CD14-positive monocyte (primary cell): ENCODE measurements at regions not wholly inside any gene's neighbourhood (a gene's known extent, or its start where the extent isn't known, plus 50 kb on each side); places are given as distances from the start of the nearest gene placed in this dataset.

Source experiments
- DNase-seq, 3 donors: peaks; one replicate each; pipeline ENCODE4 v3.0.0-alpha.2; 2011 to 2022
- H2AFZ ChIP-seq: 2 replicates; pipeline ENCODE4 v1.6.0; 2012; ENCODE audit warnings: mild to moderate bottlenecking, low read depth, low read length, inconsistent platforms; ENCODE audit not compliant: insufficient read depth, poor library complexity, severe bottlenecking
- H3K27ac ChIP-seq, 2 donors: 1 replicate in 1 of 2; 2 replicates in 1 of 2; pipeline ENCODE4 v1.5.1; 2012 to 2013; ENCODE audit warnings: low read length in 2 of 2, control low read depth in 1 of 2, inconsistent platforms in 1 of 2, low read depth in 1 of 2, mild to moderate bottlenecking in 1 of 2
- H3K27me3 ChIP-seq, 2 donors: one replicate each; pipeline versions ENCODE4 v1.6.0 to v1.6.1; 2011 to 2013; ENCODE audit warnings: low read length in 2 of 2; ENCODE audit not compliant: control insufficient read depth in 2 of 2, insufficient read depth in 2 of 2
- H3K36me3 ChIP-seq, 2 donors: replicated peaks in 1 of 2; 1 replicate in 1 of 2; 2 replicates in 1 of 2; pipeline versions ENCODE4 v1.5.1 to v1.6.1; 2012 to 2013; ENCODE audit warnings: low read length in 2 of 2, control low read depth in 1 of 2, inconsistent platforms in 1 of 2, mild to moderate bottlenecking in 1 of 2; ENCODE audit not compliant: insufficient read depth in 2 of 2, control insufficient read depth in 1 of 2
- H3K4me1 ChIP-seq, 2 donors: 1 replicate in 1 of 2; 2 replicates in 1 of 2; pipeline versions ENCODE4 v1.5.1 to v1.6.1; 2012 to 2013; ENCODE audit warnings: low read length in 2 of 2, control low read depth in 1 of 2, inconsistent platforms in 1 of 2, mild to moderate bottlenecking in 1 of 2, moderate library complexity in 1 of 2; ENCODE audit not compliant: insufficient read depth in 2 of 2, control insufficient read depth in 1 of 2
- H3K4me2 ChIP-seq: replicated peaks from 2 replicates; pipeline ENCODE3; 2012; ENCODE audit warnings: low read length, moderate library complexity, mild to moderate bottlenecking; ENCODE audit not compliant: poor library complexity, severe bottlenecking; ENCODE audit errors: extremely low read depth
- H3K4me3 ChIP-seq, 3 experiments: fragments of 200-600 bp in 1 of 3; sonication (generic) in 1 of 3; replicated peaks in 1 of 3; 1 replicate in 2 of 3; 2 replicates in 1 of 3; pipeline ENCODE4 v1.5.1; 2011 to 2013; ENCODE audit warnings: low read length in 3 of 3, mild to moderate bottlenecking in 3 of 3, control low read depth in 2 of 3, low read depth in 2 of 3, inconsistent platforms in 1 of 3, moderate library complexity in 1 of 3
- H3K79me2 ChIP-seq: 2 replicates; pipeline ENCODE4 v1.6.0; 2012; ENCODE audit warnings: mild to moderate bottlenecking, control low read depth, inconsistent platforms, low read length, moderate library complexity; ENCODE audit not compliant: insufficient read depth
- H3K9ac ChIP-seq: 2 replicates; pipeline ENCODE4 v1.6.0; 2017; ENCODE audit warnings: low read length, mild to moderate bottlenecking; ENCODE audit not compliant: insufficient read depth, poor library complexity, severe bottlenecking
- H3K9me3 ChIP-seq, 2 donors: replicated peaks in 1 of 2; 1 replicate in 1 of 2; 2 replicates in 1 of 2; pipeline versions ENCODE4 v1.5.1 to v1.6.1; 2012 to 2013; ENCODE audit warnings: low read length in 2 of 2, control low read depth in 1 of 2; ENCODE audit not compliant: control insufficient read depth in 1 of 2, insufficient read depth in 1 of 2
- H4K20me1 ChIP-seq: 2 replicates; pipeline ENCODE4 v1.6.0; 2012; ENCODE audit warnings: mild to moderate bottlenecking, low read length, control low read depth, moderate library complexity; ENCODE audit not compliant: insufficient read depth
- H3K27ac Mint-ChIP-seq, 7 donors: one replicate each; pipeline ENCODE4 v1.8.0; 2020; ENCODE audit warnings: mild to moderate bottlenecking in 7 of 7, mixed read lengths in 7 of 7, moderate library complexity in 6 of 7, inconsistent platforms in 2 of 7
- H3K27me3 Mint-ChIP-seq, 3 donors: one replicate each; pipeline ENCODE4 v1.8.0; 2021 to 2022; ENCODE audit warnings: low read depth in 3 of 3, mild to moderate bottlenecking in 3 of 3, mixed read lengths in 3 of 3, moderate library complexity in 3 of 3, inconsistent platforms in 1 of 3
- H3K36me3 Mint-ChIP-seq, 2 donors: one replicate each; pipeline ENCODE4 v1.8.0; 2020; ENCODE audit warnings: mixed read lengths in 2 of 2, inconsistent platforms in 1 of 2, mild to moderate bottlenecking in 1 of 2
- H3K4me1 Mint-ChIP-seq: one replicate; pipeline ENCODE4 v1.8.0; 2020; ENCODE audit warnings: mild to moderate bottlenecking, mixed read lengths
- H3K4me3 Mint-ChIP-seq, 2 donors: one replicate each; pipeline ENCODE4 v1.8.0; 2020; ENCODE audit warnings: mild to moderate bottlenecking in 2 of 2, mixed read lengths in 2 of 2, moderate library complexity in 1 of 2
- H3K9me3 Mint-ChIP-seq, 7 donors: one replicate each; pipeline ENCODE4 v1.8.0; 2020 to 2022; ENCODE audit warnings: mixed read lengths in 7 of 7, mild to moderate bottlenecking in 6 of 7, moderate library complexity in 6 of 7, inconsistent platforms in 2 of 7
- WGBS: methylation state at CpG from one replicate; pipeline ENCODE4 v1.1.5; 2013; ENCODE audit warnings: missing lambda C conversion rate; ENCODE audit not compliant: insufficient coverage; 5-methylcytosine and 5-hydroxymethylcytosine counted together
- intact Hi-C, 2 donors: fragments of 100-400 bp; cut with micrococcal nuclease; formaldehyde crosslinking; loops; one replicate each; pipeline versions ENCODE4 v1.15.0 to v1.15.1; 2023
- TF ChIP-seq, protein P1 (sequence below): fragments of 200-600 bp; IDR thresholded peaks from one replicate; pipeline ENCODE4 v1.8.0; 2022; ENCODE audit warnings: antibody characterized with exemption, mild to moderate bottlenecking

DNA sequence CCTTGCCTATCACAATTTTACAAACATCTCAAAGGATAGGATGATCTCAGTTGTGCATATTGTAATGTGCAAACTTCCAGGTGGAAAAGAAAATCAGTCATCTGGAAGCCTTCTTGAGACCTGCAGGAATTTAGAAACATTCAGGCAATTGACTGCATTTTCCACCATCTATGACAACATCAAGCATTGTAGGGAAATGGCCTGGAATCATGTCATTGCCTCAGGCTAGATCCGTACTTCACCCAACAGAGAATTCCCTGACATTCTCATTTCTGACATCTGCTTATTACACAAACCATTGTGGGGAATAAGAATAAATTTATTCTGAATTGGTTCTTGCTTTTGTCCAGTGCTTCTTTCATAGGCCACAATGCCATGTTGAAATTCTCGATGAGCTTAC lies 124.9 kb upstream of the NPVF start:
- Histone ChIP-seq H3K27me3 (no peaks in the 10 kb centered on the region), H3K4me1 (no peaks in the 10 kb centered on the region), H2AFZ (no peak overlapping the region), H3K4me2 (no peak overlapping the region), H3K79me2 (no peaks in the 10 kb centered on the region), H3K27ac (no peak overlapping the region), H3K36me3 (no peaks in the 10 kb centered on the region), H3K9ac (no peak overlapping the region), H3K4me3 (no peak overlapping the region), H4K20me1 (no peaks in the 10 kb centered on the region), H3K9me3 (no peaks in the 10 kb centered on the region)
- Mint-ChIP-seq H3K9me3 (peaks cover 0 to 7% (median 1%) of the 10 kb centered on the region in 7 donors), H3K4me3 (no peak overlapping the region), H3K27me3 (peaks cover 0 to 1% (median 1%) of the 10 kb centered on the region in 3 donors), H3K27ac (peak overlapping the region in 1 of 7 donors; percentile 31), H3K4me1 (no peaks in the 10 kb centered on the region), H3K36me3 (no peaks in the 10 kb centered on the region)
- DNase-seq: no peak
- intact Hi-C loops: no loop called here
- WGBS: no CpG with 5 or more reads among the region's 2 CpGs
- TF ChIP-seq, protein P1, sequence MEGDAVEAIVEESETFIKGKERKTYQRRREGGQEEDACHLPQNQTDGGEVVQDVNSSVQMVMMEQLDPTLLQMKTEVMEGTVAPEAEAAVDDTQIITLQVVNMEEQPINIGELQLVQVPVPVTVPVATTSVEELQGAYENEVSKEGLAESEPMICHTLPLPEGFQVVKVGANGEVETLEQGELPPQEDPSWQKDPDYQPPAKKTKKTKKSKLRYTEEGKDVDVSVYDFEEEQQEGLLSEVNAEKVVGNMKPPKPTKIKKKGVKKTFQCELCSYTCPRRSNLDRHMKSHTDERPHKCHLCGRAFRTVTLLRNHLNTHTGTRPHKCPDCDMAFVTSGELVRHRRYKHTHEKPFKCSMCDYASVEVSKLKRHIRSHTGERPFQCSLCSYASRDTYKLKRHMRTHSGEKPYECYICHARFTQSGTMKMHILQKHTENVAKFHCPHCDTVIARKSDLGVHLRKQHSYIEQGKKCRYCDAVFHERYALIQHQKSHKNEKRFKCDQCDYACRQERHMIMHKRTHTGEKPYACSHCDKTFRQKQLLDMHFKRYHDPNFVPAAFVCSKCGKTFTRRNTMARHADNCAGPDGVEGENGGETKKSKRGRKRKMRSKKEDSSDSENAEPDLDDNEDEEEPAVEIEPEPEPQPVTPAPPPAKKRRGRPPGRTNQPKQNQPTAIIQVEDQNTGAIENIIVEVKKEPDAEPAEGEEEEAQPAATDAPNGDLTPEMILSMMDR: no peak

DNA sequence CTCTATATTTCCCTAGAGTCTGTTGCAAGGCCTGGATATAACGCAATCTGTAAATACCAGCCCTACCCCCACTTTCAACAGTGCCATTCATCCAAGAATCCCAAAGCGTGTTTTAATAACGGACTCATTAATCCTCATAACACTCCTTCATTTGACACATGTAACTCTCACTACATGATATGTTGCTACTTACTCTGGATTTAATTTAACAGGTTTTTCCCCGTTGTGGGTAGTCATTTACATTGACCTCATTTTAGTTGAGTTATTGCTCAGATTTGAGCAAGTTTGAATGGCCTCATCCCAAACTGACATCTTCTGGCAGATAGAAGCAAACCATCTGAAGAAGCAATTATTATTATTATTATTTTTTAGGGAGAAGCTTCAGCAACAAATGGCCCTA lies 125.4 kb upstream of the NPVF start:
- Histone ChIP-seq H3K27me3 (no peaks in the 10 kb centered on the region), H3K36me3 (no peaks in the 10 kb centered on the region), H3K9ac (no peak overlapping the region), H2AFZ (no peak overlapping the region), H3K9me3 (no peaks in the 10 kb centered on the region), H3K27ac (no peak overlapping the region), H3K4me2 (no peak overlapping the region), H3K4me1 (no peaks in the 10 kb centered on the region), H3K79me2 (no peaks in the 10 kb centered on the region), H3K4me3 (no peak overlapping the region), H4K20me1 (no peaks in the 10 kb centered on the region)
- no peak for DNase-seq
- Mint-ChIP-seq H3K27me3 (peaks cover 0 to 1% (median 1%) of the 10 kb centered on the region in 3 donors), H3K4me1 (no peaks in the 10 kb centered on the region), H3K36me3 (no peaks in the 10 kb centered on the region), H3K4me3 (no peak overlapping the region), H3K9me3 (peaks cover 0 to 7% (median 1%) of the 10 kb centered on the region in 7 donors), H3K27ac (no peak overlapping the region)
- WGBS: 96% methylated on average over 3 of the region's 4 CpGs
- intact Hi-C loops: no loop called here
- TF ChIP-seq, protein P1: no peak
